Heart right ventricle (tissue), 16 donors: ENCODE measurements at regions not wholly inside any gene's neighbourhood (a gene's known extent, or its start where the extent isn't known, plus 50 kb on each side); places are given as distances from the start of the nearest gene placed in this dataset.

ENCODE experiments used
- ATAC-seq, 8 donors: fragments of 200-7000 bp; cut with Tn5 transposase; one replicate each; pipeline ENCODE4 v1.9.1; 2020; ENCODE audit warnings: mild to moderate bottlenecking in 8 of 8, moderate library complexity in 8 of 8, moderate number of reproducible peaks in 1 of 8
- DNase-seq, 2 donors: peaks; one replicate each; pipeline ENCODE4 v3.0.0-alpha.2; 2020
- H3K27ac ChIP-seq, 10 donors: fragments of 200-600 bp; sonication (generic) in 2 of 10; one replicate each; pipeline versions ENCODE4 v1.5.0 to v1.8.0; 2020 to 2022; ENCODE audit warnings: mild to moderate bottlenecking in 3 of 10
- H3K27me3 ChIP-seq, 7 donors: fragments of 200-600 bp; one replicate each; pipeline ENCODE4 v1.8.0; 2021 to 2022; ENCODE audit warnings: mild to moderate bottlenecking in 2 of 7
- H3K36me3 ChIP-seq, 9 donors: fragments of 200-600 bp; sonication (generic) in 1 of 9; one replicate each; pipeline versions ENCODE4 v1.5.0 to v1.8.0; 2020 to 2022; ENCODE audit warnings: mild to moderate bottlenecking in 2 of 9
- H3K4me1 ChIP-seq, 9 donors: fragments of 200-600 bp; sonication (generic) in 1 of 9; one replicate each; pipeline versions ENCODE4 v1.5.0 to v1.8.0; 2020 to 2022; ENCODE audit warnings: mild to moderate bottlenecking in 4 of 9
- H3K4me3 ChIP-seq, 10 donors: fragments of 200-600 bp; sonication (generic) in 2 of 10; one replicate each; pipeline versions ENCODE4 v1.5.0 to v1.8.0; 2020 to 2022; ENCODE audit warnings: mild to moderate bottlenecking in 7 of 10, moderate library complexity in 2 of 10
- H3K9me3 ChIP-seq, 11 donors: fragments of 200-600 bp in 10 of 11; sonication (generic) in 2 of 11; one replicate each; pipeline versions ENCODE4 v1.5.0 to v1.8.0; 2013 to 2022; ENCODE audit warnings: mild to moderate bottlenecking in 2 of 11, control low read depth in 1 of 11, moderate library complexity in 1 of 11
- WGBS, 2 donors: extraction: QIAGEN DNeasy Blood & Tissue Kit; methylation state at CpG; one replicate each; pipeline ENCODE4 v1.1.7; 2013; ENCODE audit warnings: inconsistent platforms in 1 of 2; 5-methylcytosine and 5-hydroxymethylcytosine counted together
- intact Hi-C, 10 donors: fragments of 100-400 bp; cut with DNase I; formaldehyde crosslinking; loops; one replicate each; pipeline versions ENCODE4 v1.11.1 to v1.14.2; 2022
- TF ChIP-seq, protein P1 (sequence below), 9 donors: fragments of 200-600 bp; sonication (generic) in 2 of 9; IDR thresholded peaks; one replicate each; pipeline versions ENCODE4 v1.5.0 to v1.8.0; 2021 to 2022; ENCODE audit warnings: antibody characterized with exemption in 9 of 9, mild to moderate bottlenecking in 5 of 9, moderate library complexity in 1 of 9
- donor health status: Arrhythmogenic right ventricular cardiomyopathy.
- donor health status: ischemic (EF 13 %, LVEDD 7.1; RV severe dilation, severe dysfunction).
- donor health status: healthy with polysubstance abuse.
- donor health status: DM: no; HTN: yes; CAD: no.
- donor health status: DM: no; HTN: no; CAD: no.
- donor health status: ischemic (EF 25% LVEDD 6.9; RV normal size, moderate dysfunction).
- donor health status: ischemic (EF 25% LVEDD 5.7; RV mildly dilated, moderate dysfunction).
- donor health status: healthy.
- donor health status: DM: yes; HTN: yes; CAD: no.
- donor health status: Ischemic cardiomyopathy.
- donor health status: ischemic (EF 35%, LVEDD 5.7; RV mildly dilated, moderate dysfunction).
- donor health status: nonischemic (EF 11% LVEDD 7.7; RV severe dilation, severe dysfunction).
- donor health status: DM: yes; HTN: yes; CAD: no.
- donor health status: PGD.
- donor health status: ischemic (EF 29% LVEDD 5.4; RV normal size, mild dysfunction).
- donor health status: nonischemic (EF 23%, LVEDD 6.1; RV moderate dilation, normal function).

DNA sequence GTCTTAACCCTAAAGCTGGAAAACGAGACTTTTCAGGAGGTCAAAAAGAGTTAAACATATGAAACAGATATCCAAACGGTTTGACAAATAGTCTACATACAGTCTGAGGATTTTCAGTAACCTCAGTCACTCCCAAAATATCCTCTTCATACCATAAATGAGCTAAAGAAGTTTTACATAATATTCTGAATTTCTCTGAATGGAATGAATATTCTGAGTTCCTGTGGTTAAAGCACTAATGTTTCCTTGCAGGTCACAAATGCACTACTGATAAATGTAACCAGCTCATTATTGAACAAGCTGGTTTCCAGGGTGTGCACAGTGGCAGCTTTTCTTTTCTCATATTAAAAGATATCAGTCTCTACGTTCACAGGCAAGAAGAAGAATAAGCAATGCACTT lies 137.4 kb upstream of the POU1F1 start:
- H3K27ac ChIP-seq: no peak overlapping the region
- WGBS, 2 donors: 45 to 51% methylated on average over 3 of the region's 3 CpGs
- no peak overlapping the region for H3K4me3 ChIP-seq
- H3K9me3 ChIP-seq: peaks cover 0 to 12% (median 0%) of the 10 kb centered on the region in 11 donors
- H3K4me1 ChIP-seq: no peaks in the 10 kb centered on the region
- intact Hi-C loops: no loop called here
- no peak for ATAC-seq
- DNase-seq: no peak
- H3K36me3 ChIP-seq: no peaks in the 10 kb centered on the region
- H3K27me3 ChIP-seq: no peaks in the 10 kb centered on the region
- TF ChIP-seq, protein P1, sequence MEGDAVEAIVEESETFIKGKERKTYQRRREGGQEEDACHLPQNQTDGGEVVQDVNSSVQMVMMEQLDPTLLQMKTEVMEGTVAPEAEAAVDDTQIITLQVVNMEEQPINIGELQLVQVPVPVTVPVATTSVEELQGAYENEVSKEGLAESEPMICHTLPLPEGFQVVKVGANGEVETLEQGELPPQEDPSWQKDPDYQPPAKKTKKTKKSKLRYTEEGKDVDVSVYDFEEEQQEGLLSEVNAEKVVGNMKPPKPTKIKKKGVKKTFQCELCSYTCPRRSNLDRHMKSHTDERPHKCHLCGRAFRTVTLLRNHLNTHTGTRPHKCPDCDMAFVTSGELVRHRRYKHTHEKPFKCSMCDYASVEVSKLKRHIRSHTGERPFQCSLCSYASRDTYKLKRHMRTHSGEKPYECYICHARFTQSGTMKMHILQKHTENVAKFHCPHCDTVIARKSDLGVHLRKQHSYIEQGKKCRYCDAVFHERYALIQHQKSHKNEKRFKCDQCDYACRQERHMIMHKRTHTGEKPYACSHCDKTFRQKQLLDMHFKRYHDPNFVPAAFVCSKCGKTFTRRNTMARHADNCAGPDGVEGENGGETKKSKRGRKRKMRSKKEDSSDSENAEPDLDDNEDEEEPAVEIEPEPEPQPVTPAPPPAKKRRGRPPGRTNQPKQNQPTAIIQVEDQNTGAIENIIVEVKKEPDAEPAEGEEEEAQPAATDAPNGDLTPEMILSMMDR (IDR thresholded peaks at IDR 0.05): no peak

DNA sequence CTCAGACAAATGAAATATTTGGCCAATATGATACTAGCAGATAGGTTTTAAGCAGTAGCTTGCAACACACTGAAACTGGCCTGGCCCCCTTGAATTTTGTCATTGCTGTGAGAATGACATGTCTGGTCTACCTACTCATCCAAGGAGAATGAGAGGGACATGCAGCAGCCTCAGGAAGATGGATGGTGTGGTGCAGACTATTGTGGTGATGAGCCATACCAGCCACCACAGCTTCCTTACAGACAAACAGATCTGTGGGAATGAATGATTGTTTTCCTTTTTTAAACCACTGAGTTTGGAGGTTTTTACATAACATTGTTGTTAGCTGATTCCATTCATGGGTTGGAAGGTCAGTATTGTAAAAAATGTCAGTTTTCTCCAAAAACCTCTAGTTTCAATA lies 133.7 kb upstream of the POU1F1 start:
- Histone ChIP-seq H3K4me1 (no peaks in the 10 kb centered on the region), H3K4me3 (no peak overlapping the region), H3K27ac (no peak overlapping the region), H3K27me3 (no peaks in the 10 kb centered on the region), H3K36me3 (no peaks in the 10 kb centered on the region), H3K9me3 (peaks cover 0 to 13% (median 0%) of the 10 kb centered on the region in 11 donors)
- intact Hi-C loops: no loop called here
- ATAC-seq: no peak
- TF ChIP-seq, protein P1 (IDR thresholded peaks at IDR 0.05): no peak
- no peak for DNase-seq

DNA sequence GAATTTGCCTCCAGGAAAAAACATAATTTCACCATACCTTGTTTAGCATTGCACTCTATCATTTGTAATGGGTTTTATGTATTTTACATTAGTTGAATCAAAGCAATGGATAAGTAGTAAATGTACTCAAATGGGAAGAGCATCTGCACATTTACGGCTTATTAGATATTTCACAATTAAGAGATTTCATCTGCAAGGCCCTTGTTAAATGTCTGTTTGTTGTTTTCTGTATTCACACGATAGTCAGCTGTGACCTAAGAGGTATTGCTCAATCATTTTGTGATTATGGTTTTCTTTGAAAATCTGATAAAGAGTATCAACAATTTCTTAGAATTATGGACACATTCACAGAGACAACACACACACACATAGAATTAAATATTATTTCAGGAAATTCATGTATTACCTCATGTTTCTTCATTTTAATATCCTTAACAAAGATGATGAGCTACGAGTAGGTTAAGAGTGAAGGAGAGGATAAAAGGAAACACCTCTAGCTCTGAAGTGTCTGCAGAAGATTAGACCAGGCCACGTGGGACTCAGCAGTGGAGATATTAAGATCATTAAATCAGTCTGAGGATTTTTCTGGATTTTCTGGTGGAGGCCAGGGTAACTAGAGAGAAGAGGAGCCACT lies 121.9 kb upstream of the POU1F1 start:
- no peaks in the 10 kb centered on the region for H3K36me3 ChIP-seq
- DNase-seq (no peak), ATAC-seq (no peak)
- TF ChIP-seq, protein P1 (IDR thresholded peaks at IDR 0.05): no peak
- H3K27ac ChIP-seq: no peak overlapping the region
- WGBS, 2 donors: 39 to 65% methylated on average over 4 of the region's 4 CpGs
- intact Hi-C loops: no loop called here
- H3K9me3 ChIP-seq: peaks cover 0 to 31% (median 4%) of the 10 kb centered on the region in 11 donors
- no peaks in the 10 kb centered on the region for H3K27me3 ChIP-seq
- H3K4me1 ChIP-seq: no peaks in the 10 kb centered on the region
- no peak overlapping the region for H3K4me3 ChIP-seq

DNA sequence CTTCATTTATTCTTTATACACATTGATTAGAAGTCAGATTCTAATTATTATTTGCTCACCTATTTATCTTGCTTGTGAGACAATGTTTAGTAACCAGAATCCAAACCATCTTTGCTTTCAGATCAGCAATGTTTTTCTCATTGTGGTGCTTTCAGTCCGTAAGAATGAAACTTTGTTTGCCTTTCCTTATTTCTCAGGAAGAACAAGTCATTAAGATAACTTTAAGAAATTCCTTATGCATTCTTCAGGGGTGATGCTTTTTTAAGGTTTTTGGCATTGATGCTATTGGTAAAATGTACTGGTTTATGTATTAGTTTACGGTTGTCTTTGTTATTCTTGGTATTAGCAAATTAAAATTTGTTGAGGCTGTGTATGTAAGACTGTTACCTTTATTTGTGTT lies 120.8 kb upstream of the POU1F1 start:
- H3K36me3 ChIP-seq: no peaks in the 10 kb centered on the region
- intact Hi-C loops: no loop called here
- H3K4me3 ChIP-seq: no peak overlapping the region
- peaks cover 0 to 31% (median 4%) of the 10 kb centered on the region in 11 donors for H3K9me3 ChIP-seq
- no peaks in the 10 kb centered on the region for H3K27me3 ChIP-seq
- DNase-seq (no peak), ATAC-seq (no peak)
- no peaks in the 10 kb centered on the region for H3K4me1 ChIP-seq
- H3K27ac ChIP-seq: no peak overlapping the region
- TF ChIP-seq, protein P1 (IDR thresholded peaks at IDR 0.05): no peak
- 66% methylated on average over 2 of the region's 2 CpGs for WGBS, 2 donors
